Right renal pelvis (tissue), 4 donors: ENCODE measurements at regions not wholly inside any gene's neighbourhood (a gene's known extent, or its start where the extent isn't known, plus 50 kb on each side); places are given as distances from the start of the nearest gene placed in this dataset.
"Not testable (repeated sequence)": the region's sequence is repeated elsewhere in the genome, so short reads cannot be mapped to it uniquely, and the experiment has no call there.

Experiments used
- DNase-seq, 4 donors: peaks; one replicate each; pipeline ENCODE4 v3.0.0-alpha.2; 2013; ENCODE audit warnings: low read depth in 4 of 4, low spot score in 3 of 4, missing footprints in 1 of 4

DNA sequence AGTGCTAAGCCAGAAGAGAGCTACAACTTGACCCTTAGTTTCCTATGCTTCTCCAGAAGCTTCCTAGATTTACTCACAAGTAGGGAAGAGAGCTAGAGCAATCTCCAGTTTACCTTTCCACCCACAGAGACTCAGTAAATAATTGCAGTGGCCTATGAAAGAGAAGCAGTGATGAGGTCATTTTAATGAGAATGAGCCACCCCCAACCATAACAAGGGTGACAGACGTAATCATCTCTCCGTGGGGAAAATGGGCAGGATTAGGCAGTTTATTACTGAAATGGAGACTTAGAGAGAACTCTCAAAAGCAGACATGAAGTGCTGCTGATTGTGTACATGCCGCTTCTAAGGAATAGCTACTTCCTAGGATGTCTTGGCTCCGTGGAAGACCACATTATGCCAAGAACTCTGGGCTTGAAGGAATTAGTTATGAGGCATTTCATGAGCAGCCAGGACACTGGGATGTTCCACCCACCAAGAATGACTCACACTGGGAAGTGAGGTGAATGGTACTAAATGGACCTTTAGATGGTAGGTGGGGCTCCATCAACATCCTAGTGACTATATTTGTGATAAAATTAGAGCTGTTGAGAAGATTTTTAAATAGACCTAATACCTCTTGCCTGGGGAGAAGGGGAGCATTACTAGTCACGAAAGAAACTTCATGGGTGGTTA is 160.9 kb downstream of the EDEM1 start:
- DNase-seq = no peak

DNA sequence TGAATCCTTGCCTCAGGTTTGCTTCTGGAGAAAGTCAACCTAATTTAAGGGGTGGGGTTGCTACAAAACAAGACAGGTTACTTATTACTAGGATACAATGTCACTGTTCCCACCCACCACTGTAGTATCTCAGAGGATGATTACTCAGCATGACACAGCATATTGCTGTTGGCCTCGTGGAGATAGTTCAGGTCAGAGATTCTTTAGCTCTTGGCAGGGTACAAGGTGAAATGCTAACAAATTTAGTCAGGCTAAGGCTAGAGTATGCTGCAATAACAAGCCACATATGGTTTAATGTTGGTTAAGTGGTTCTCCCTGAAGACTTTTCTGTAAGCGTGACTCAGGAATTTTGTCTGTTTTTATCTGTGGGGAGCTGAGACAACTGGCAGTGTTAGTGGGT is 161.8 kb downstream of the EDEM1 start:
- DNase-seq = no peak

DNA sequence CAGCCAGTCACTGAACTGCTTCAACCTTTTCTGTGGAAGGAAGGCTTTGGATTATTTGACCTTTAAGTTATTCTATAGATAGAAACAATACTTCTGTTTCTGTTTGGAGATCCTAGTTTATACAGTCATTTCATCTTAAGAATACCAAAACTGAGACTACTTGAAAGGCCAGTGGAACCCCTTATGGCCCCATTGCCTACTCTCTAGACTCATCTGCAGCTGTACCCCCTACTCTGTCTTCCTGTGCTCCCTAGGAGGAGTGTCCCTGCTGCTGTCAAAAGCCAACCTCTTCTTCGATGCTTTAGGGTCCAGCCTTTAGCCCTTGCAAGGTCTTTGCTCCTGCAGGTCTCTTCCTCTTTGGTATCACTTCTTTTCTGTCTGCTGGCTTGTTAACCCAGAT is 169.6 kb downstream of the EDEM1 start:
- no peak for DNase-seq

DNA sequence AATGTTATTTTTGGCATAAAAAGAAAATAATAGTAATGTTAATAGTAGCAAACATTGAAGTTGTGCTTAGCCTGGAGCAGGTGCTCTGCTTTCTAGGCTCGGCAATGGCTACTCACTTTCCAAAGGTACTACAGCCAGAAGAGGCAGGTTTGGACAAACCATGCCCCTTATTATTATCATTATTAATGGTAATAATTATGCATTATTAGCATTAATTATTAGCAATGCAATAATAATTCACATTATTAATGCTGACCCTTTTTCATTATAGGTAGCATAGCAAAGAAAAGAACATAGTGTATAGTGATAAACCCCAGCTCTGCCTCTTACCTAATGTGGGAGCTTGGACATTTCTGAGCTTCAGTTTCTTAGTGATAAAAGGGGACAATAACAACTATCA is 171.4 kb downstream of the EDEM1 start:
- DNase-seq = no peak

DNA sequence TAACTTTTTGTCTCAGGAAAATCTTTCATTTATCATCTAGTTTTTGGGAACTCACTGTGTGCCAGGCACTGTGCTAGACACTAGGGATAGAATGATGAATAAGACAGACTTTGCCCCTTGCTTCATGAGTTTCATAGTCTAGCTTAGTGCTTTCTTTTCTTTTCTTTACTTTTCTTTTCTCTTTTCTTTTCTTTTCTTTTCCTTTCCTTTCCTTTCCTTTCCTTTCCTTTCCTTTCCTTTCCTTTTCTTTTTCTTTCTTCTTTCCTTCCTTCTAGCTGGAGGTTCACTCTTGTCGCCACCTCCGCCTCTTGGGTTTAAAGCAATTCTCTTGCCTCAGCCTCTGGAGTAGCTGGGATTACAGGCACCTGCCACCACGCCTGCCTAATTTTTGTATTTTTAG is 172.9 kb downstream of the EDEM1 start:
- DNase-seq = no peak

DNA sequence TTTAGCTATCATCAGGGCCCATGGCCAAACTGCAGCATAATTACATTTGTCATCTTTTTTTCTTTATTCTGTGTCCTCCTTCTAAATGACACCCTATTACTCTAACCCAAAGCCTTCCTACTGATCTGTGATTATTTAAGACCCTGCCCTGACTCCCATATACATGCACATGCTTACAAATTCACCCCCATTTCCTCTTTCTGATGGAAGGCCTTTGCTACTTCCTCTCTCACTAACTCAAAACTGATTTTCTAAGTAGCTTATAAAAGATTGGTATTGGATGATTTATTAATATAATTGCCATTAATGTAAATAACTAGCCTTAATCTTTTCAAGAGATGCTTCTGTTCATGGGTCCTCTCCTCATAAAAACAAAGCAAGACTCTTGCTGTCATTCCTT is 179.2 kb downstream of the EDEM1 start:
- DNase-seq = no peak

DNA sequence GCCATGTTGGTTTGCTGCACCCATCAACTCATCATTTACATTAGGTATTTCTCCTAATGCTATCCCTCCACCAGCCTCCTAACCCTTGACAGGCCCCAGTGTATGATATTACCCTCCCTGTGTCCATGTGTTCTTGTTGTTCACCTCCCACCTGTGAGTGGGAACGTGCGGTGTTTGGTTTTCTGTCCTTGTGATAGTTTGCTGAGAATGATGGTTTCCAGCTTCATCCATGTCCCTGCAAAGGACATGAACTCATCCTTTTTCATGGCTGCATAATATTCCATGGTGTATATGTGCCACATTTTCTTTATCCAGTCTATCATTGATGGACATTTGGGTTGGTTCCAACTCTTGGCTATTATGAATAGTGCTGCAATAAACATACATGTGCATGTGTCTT is 184.0 kb downstream of the EDEM1 start:
- DNase-seq = not testable (repeated sequence)

DNA sequence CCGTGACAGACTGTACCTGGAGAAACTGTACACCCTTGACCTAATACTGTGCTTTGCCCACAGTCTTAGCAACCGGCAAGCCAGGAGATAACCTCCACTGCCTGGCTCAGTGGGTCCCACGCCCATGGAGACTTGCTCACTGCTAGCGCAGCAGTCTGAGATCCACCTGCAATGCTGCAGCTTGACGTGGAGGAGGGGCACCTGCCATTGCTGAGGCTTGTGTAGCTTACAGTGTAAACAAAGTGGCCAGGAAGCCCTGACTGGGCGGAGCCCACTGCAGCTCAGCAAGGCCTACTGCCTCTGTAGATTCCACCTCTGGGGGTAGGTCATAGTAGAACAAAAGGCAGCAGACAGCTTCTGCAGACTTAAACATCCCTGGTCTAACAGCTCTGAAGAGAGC is 189.3 kb downstream of the EDEM1 start:
- DNase-seq = no peak

DNA sequence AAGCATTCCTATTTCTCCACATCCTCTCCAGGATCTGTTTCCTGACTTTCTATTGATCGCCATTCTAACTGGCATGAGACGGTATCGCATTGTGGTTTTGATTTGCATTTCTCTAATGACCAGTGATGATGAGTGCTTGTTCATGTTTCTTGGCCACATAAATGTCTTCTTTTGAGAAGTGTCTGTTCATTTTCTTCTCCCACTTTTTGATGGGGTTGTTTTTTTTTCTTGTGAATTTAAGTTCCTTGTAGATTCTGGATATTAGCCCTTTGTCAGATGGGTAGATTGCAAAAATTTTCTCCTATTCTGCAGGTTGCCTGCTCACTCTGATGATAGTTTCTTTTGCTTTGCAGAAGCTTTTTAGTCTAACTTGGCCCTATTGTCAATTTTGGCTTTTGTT is 191.8 kb downstream of the EDEM1 start:
- DNase-seq = not testable (repeated sequence)

DNA sequence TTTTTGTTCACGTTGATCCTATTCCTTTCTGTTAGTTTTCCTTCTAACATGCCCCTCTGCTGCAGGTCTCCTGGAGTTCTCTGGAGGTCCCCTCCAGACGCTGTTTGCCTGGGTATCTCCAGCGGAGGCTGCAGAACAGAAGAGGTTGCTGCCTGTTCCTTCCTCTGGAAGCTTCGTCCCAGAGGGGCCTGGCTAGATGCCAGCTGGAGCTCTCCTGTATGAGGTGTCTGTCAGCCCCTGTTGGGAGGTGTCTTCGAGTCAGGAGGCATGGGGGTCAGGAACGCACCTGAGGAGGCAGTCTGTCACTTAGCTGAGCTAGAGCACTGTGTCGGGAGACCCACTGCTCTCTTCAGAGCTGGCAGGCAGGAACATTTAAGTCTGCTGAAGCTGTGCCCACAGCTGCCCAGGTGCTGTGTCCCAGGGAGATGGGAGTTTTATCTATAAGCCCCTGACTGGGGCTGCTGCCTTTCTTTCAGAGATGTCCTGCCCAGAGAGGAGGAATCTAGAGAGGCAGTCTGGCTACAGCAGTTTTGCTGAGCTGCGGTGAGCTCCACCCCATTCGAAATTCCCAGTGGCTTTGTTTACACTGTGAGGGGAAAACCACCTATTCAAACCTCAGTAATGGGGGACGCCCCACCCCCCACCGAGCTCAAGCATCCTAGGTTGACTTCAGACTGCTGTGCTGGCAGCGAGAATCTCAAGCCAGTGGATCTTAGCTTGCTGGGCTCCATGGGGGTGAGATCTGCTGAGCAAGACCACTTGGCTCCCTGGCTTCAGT is 196.2 kb downstream of the EDEM1 start:
- DNase-seq = not testable (repeated sequence)

DNA sequence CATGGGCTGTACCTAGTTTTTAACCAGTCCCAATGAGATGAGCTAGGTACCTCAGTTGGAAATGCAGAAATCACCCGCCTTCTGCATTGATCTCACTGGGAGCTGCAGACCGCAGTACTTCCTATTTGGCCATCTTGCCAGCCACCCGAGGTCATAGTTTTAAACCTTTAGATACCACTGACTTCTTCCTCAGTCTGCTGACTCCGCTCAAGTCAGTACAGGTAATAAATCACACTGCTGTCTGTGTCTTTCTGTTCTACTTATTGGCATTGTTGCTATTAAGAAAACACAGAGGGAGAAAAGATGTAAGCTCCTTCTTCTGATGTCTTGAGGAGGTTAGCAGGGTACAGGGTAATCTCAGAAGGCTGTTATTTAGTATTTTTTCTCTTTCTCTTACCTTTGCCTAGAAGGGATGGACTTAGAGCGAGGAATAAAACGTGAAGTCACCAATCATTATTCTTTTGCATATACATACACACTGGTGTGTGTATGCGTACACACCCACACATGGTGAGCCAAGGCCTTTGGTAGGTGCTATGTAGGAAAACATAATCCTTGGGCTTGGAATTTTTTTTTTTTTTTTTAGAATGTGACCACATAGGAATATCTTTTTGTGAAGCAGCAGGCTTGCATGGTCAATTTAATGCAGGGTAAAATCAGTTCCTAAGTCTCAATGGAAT is 197.2 kb downstream of the EDEM1 start:
- DNase-seq = no peak

DNA sequence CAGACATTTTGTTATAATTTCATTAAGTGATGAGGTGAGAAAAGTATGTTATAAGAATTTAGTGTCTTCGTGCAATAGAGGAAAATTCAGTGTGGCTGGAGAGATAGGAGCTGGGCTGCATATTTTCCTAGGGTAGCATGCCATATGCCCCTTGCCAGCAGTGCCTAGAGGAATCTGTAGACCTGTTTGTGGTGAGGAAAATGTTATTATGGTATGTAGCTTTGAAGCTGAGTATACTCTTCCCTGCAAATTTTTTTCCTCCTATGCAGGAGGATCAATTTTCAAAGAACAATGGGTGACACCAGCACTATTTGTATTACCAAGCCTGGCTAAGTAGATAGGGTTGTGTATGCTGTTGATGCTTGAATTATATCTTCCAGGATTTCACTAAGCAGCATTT is 200.6 kb downstream of the EDEM1 start:
- DNase-seq = no peak

DNA sequence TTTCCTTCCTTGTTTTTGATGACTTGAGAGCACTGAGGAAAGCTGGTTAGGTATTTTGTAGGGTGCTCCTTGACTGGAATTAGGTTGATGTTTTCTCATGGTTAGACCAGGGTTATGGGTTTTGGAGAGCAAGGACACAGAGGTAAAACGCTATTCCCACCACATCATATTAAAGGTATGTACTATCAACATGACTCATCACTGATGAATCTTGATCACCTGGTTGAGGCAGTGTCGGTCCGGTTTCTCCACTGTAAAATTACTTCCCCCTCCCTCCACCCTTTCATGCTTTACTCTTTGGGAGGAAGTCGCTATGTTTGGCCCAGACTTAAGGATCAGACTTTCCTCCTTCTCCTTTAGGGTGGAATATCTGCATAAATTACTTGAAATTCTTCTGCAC is 201.6 kb downstream of the EDEM1 start:
- no peak for DNase-seq

DNA sequence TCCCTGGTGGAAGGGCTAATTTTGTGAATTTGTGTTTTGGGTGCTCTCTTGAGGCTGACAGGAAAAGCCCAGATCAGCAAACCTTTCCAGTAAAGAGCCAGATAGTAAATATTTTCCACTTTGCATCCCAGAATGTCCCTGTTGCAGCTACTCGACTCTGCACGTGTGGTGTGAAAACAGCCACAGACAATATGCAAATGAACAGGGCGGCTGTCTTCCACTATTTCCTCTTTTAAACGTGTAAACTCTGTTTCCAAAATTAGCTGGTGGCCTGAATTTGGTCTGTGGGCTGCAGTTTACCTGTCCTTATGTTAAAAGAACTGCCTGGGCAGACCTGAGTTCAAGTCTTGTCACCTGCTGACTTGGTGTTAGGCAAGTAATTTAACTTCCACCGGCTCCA is 202.7 kb downstream of the EDEM1 start:
- no peak for DNase-seq

DNA sequence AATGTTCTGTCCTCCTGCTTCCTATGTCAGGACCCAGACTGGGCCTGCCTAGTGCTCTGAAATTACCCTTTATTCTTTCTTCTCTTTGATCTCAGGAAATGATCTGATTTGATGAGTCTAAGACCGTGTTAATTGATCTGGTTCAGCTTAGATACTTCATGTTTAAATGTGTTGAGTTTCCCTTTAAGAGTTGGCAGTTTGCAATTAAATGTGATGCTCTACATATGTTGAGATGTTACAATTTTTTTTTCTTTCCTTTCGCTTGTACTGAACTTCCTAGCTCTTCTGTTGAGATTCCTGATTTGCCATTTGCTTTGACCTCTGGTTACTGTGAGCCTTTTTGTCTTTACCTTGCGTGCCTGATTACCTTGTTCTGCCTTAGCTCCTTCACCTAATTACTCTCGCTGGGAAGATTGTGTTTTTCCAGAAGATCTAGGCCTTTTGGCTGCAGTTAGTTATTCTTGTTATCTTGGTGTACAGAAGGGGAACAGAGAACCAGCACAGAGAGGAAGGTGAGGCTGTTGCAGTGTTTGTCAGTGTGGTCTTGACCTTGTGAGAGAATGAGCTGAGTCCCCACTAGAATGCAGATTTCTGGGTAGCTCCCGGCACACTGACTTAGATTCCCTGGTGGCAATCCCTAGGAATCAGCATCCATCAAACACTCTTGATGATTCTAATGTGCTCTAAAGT is 203.6 kb downstream of the EDEM1 start:
- DNase-seq = peak in 2 of 4 donors; percentile 23 to 28

DNA sequence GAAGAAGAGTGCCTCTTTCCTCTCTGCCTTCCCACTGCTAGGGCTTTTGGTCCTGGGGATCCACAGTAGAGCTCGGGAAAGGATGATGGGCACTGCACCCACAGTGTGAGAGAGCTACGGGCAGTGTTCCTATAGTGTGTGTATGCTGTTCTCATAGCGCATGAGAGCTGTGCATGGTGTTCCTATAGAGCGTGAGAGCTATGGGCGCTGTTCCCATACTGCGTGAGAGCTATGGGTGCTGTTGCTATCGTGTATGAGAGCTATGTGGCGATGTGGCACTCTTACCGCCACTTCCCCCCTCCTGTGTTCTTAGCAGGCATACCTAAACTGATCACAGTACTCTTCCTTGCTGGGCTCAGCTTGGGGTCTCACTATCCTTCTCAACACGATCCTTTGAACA is 213.5 kb downstream of the EDEM1 start:
- DNase-seq = no peak

DNA sequence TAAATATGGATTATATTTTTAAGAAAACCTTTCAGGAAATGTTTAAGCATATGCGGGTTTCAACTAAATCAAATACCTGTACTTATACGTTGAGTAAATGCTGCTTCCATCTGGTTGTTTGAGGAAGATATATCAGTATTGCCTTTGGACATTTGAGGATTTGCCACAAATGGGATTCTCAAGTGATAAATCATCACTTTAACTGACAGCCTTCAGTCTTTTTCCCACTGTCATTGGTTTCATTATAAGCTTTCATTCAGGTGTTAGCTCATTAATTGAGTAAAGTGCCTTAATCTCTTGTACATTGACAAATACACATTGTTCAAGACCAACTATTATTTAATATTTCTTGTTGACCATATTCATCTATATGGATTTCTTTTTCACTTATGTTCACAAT is 217.2 kb downstream of the EDEM1 start:
- no peak for DNase-seq

DNA sequence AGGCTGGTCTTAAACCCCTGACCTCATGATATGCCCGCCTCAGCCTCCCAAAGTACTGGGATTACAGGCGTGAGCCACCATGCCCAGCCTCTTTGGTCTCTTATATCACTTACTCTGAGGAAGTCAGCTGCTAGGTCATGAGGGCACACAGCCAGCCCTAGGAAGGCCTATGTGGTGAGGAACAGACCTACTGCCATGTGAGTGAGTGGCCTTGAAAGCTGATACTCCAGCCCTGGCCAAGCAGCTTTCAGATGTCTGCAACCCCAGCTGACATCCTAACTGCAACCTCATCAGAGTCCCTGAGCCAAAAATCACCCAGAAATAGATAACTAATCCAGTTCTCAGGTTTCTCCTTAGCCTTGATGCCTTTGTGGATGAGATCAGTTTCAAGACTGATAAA is 224.3 kb downstream of the EDEM1 start:
- DNase-seq = no peak

DNA sequence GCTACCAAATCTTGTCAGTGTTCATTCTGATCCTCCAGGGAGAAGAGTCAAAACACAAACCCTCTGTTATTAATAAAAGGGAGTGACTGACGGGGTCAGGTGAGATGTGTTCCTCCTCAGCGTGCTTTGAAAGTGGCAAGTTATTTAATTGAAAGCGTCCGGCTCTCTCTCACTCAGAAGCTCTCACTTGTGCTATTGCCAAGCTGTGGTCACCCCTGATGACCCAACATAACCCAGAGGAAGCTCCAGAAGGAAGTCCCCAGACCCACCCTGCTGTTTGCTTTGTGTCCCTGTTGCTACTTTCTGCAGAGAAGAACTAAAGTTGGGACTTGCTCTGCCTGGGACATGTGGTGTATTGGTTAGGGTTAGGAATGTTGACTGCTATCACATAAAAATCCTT is 235.6 kb downstream of the EDEM1 start:
- DNase-seq = no peak

DNA sequence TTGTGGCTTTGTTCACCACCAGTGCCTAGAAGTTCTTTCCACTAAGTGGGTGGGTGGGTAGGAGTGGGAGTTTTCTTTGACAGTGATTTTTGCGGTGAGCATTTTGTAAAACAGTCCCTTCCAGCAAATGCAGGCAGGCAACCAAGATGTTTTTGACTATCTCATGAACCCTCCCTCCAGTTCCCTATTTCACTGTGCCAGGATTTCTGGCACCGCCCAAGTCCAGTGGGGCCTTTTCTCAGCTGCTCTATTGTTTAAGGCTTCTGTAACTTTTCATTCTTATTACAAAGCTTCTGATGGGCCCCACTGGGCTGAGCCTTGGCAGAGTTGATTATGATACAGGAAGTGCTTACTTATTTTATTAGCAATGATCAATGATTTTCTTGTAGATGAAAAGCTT is 236.0 kb downstream of the EDEM1 start:
- no peak for DNase-seq

DNA sequence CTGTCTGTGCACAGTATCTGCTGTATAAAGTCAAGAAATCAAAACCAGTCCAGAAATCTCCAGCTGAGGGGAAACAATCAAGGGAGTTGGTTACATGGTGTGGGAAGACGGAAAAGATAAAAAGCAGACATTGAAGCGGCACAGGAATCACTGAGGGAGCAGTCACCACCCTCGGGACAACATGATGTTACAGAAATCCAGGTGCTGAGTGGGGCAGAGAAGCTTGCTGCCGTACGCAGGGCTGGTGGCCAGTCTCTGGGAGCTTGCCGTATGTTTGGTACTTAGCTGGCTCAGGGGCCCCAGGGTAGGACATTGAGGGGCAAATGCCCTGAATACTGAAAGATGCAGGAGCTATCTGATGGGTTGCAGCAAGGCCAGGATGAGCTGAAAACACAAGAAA is 237.9 kb downstream of the EDEM1 start:
- DNase-seq = no peak
